ENCODE measurements at regions not wholly inside any gene's neighbourhood (a gene's known extent, or its start where the extent isn't known, plus 50 kb on each side); places are given as distances from the start of the nearest gene placed in this dataset.

- TF ChIP-seq CTCF (IDR thresholded peaks at IDR 0.05; ENCODE audit: low read length) (no peak), EZH2 (IDR thresholded peaks at IDR 0.05; ENCODE audit: borderline replicate concordance, low read length) (no peak)
These were observed 209.6 kb downstream of the SH3BGRL start for GRCh38 chrX:81411517-81411916.
